H9 (cell line): ENCODE measurements at regions not wholly inside any gene's neighbourhood (a gene's known extent, or its start where the extent isn't known, plus 50 kb on each side); places are given as distances from the start of the nearest gene placed in this dataset.

ENCODE experiments used
- DNase-seq: peaks from one replicate; pipeline ENCODE4 v3.0.0-alpha.2; 2017
- H2AFZ ChIP-seq: one replicate; pipeline ENCODE4 v1.6.1; 2013; ENCODE audit warnings: mild to moderate bottlenecking, low read length, control low read depth, moderate library complexity
- H2AK5ac ChIP-seq: 2 replicates; pipeline ENCODE4 v1.6.1; 2013; ENCODE audit warnings: low read length, control low read depth, mixed read lengths; ENCODE audit not compliant: insufficient read length
- H2BK120ac ChIP-seq: one replicate; pipeline ENCODE4 v1.6.1; 2013; ENCODE audit warnings: low read depth, mild to moderate bottlenecking, low read length, control low read depth, inconsistent platforms; ENCODE audit not compliant: poor library complexity, severe bottlenecking
- H2BK12ac ChIP-seq: 2 replicates; pipeline ENCODE4 v1.6.1; 2013; ENCODE audit warnings: low read length, control low read depth, mixed read lengths, low read depth; ENCODE audit not compliant: insufficient read length
- H2BK15ac ChIP-seq: 2 replicates; pipeline ENCODE4 v1.6.1; 2013; ENCODE audit warnings: low read depth, low read length, control low read depth
- H2BK20ac ChIP-seq: one replicate; pipeline ENCODE4 v1.6.1; 2013; ENCODE audit warnings: low read depth, mild to moderate bottlenecking, low read length, control low read depth, inconsistent platforms; ENCODE audit not compliant: poor library complexity, severe bottlenecking
- H2BK5ac ChIP-seq: 2 replicates; pipeline ENCODE4 v1.6.1; 2013; ENCODE audit warnings: low read length, control low read depth, mixed read lengths; ENCODE audit not compliant: insufficient read length
- H3K14ac ChIP-seq: 2 replicates; pipeline ENCODE4 v1.6.1; 2013; ENCODE audit warnings: low read length, control low read depth; ENCODE audit not compliant: insufficient read depth
- H3K18ac ChIP-seq: 2 replicates; pipeline ENCODE4 v1.6.1; 2013; ENCODE audit warnings: low read depth, mild to moderate bottlenecking, mixed read lengths, low read length, control low read depth; ENCODE audit not compliant: insufficient read length
- H3K23ac ChIP-seq: 2 replicates; pipeline ENCODE4 v1.6.1; 2013; ENCODE audit warnings: low read length, control low read depth, mixed read lengths, low read depth; ENCODE audit not compliant: insufficient read length
- H3K23me2 ChIP-seq: 2 replicates; pipeline ENCODE4 v1.6.1; 2013; ENCODE audit warnings: low read depth, mild to moderate bottlenecking, mixed read lengths, low read length, control low read depth; ENCODE audit not compliant: insufficient read length, poor library complexity, severe bottlenecking
- H3K27ac ChIP-seq: 2 replicates; pipeline ENCODE4 v1.5.1; 2013; ENCODE audit warnings: low read length, control low read depth, mixed read lengths, low read depth; ENCODE audit not compliant: insufficient read length
- H3K27me3 ChIP-seq: 2 replicates; pipeline ENCODE4 v1.6.1; 2013; ENCODE audit warnings: low read length, control low read depth, inconsistent platforms; ENCODE audit not compliant: insufficient read depth
- H3K4ac ChIP-seq: 2 replicates; pipeline ENCODE4 v1.6.1; 2013; ENCODE audit warnings: low read depth, mild to moderate bottlenecking, control low read depth, inconsistent platforms, low read length, moderate library complexity
- H3K4me1 ChIP-seq: 2 replicates; pipeline ENCODE4 v1.6.1; 2013; ENCODE audit warnings: low read length, control low read depth, inconsistent platforms; ENCODE audit not compliant: insufficient read depth
- H3K4me2 ChIP-seq: 2 replicates; pipeline ENCODE4 v1.6.1; 2013; ENCODE audit warnings: low read length, control low read depth, mixed read lengths; ENCODE audit not compliant: insufficient read length, insufficient read depth
- H3K56ac ChIP-seq: 2 replicates; pipeline ENCODE4 v1.6.1; 2013; ENCODE audit warnings: low read depth, mild to moderate bottlenecking, mixed read lengths, low read length, control low read depth; ENCODE audit not compliant: insufficient read length
- H3K79me1 ChIP-seq: 2 replicates; pipeline ENCODE4 v1.6.1; 2013; ENCODE audit warnings: low read depth, mild to moderate bottlenecking, moderate library complexity, low read length, control low read depth, inconsistent platforms; ENCODE audit not compliant: insufficient read depth, poor library complexity, severe bottlenecking
- H3K79me2 ChIP-seq: 2 replicates; pipeline ENCODE4 v1.6.1; 2013; ENCODE audit warnings: low read length, control low read depth, inconsistent platforms; ENCODE audit not compliant: insufficient read depth
- H3K9ac ChIP-seq: 2 replicates; pipeline ENCODE4 v1.6.1; 2013; ENCODE audit warnings: low read length, control low read depth, mixed read lengths; ENCODE audit not compliant: insufficient read length; ENCODE audit errors: extremely low read depth
- H3K9me3 ChIP-seq: one replicate; pipeline ENCODE4 v1.6.1; 2013; ENCODE audit warnings: low read depth, low read length, inconsistent platforms; ENCODE audit not compliant: control insufficient read depth
- H3T11ph ChIP-seq: one replicate; pipeline ENCODE4 v1.6.1; 2013; ENCODE audit warnings: mild to moderate bottlenecking, low read length, control low read depth, inconsistent platforms
- H4K20me1 ChIP-seq: one replicate; pipeline ENCODE4 v1.6.1; 2013; ENCODE audit not compliant: control insufficient read depth, insufficient read length, insufficient read depth
- H4K5ac ChIP-seq: 2 replicates; pipeline ENCODE4 v1.6.1; 2013; ENCODE audit warnings: low read depth, mild to moderate bottlenecking, mixed read lengths, low read length, control low read depth; ENCODE audit not compliant: insufficient read length
- H4K8ac ChIP-seq: replicated peaks from 2 replicates; pipeline ENCODE4 v1.6.1; 2013; ENCODE audit warnings: low read length, control low read depth, mixed read lengths, low read depth; ENCODE audit not compliant: insufficient read length
- H4K91ac ChIP-seq: 2 replicates; pipeline ENCODE4 v1.6.1; 2013; ENCODE audit warnings: low read depth, mild to moderate bottlenecking, moderate library complexity, mixed read lengths, low read length, control low read depth; ENCODE audit not compliant: insufficient read length
- H3K27ac Mint-ChIP-seq, 3 experiments: 2 replicates in 2 of 3; 3 replicates in 1 of 3; pipeline ENCODE4 v1.8.0; 2020 to 2021; ENCODE audit warnings: mixed read lengths in 3 of 3, mild to moderate bottlenecking in 1 of 3, moderate library complexity in 1 of 3
- H3K27me3 Mint-ChIP-seq: 2 replicates; pipeline ENCODE4 v1.8.0; 2021; ENCODE audit warnings: low read depth, mild to moderate bottlenecking, moderate library complexity, mixed read lengths
- H3K36me3 Mint-ChIP-seq, 3 experiments: 2 replicates in 2 of 3; 3 replicates in 1 of 3; pipeline ENCODE4 v1.8.0; 2020 to 2021; ENCODE audit warnings: low read depth in 3 of 3, mixed read lengths in 3 of 3; ENCODE audit not compliant: insufficient read depth in 1 of 3
- H3K4me1 Mint-ChIP-seq, 2 experiments: 2 replicates each; pipeline ENCODE4 v1.8.0; 2020; ENCODE audit warnings: mixed read lengths in 2 of 2
- H3K4me3 Mint-ChIP-seq, 2 experiments: 2 replicates in 1 of 2; 3 replicates in 1 of 2; pipeline ENCODE4 v1.8.0; 2020 to 2021; ENCODE audit warnings: mild to moderate bottlenecking in 2 of 2, mixed read lengths in 2 of 2, moderate library complexity in 1 of 2
- H3K9me3 Mint-ChIP-seq, 2 experiments: 2 replicates in 1 of 2; 3 replicates in 1 of 2; pipeline ENCODE4 v1.8.0; 2020; ENCODE audit warnings: mild to moderate bottlenecking in 2 of 2, mixed read lengths in 2 of 2, moderate library complexity in 1 of 2
- CTCF ChIP-seq: fragments of 200-600 bp; sonication (generic); conservative IDR thresholded peaks from 3 replicates; pipeline ENCODE4 v1.8.0; 2021; ENCODE audit warnings: antibody characterized with exemption, mild to moderate bottlenecking
- WGBS: extraction: QIAGEN DNeasy Blood & Tissue Kit; methylation state at CpG from one replicate; pipeline ENCODE4 v1.1.7; 2013; ENCODE audit warnings: missing lambda C conversion rate, low lambda C conversion rate, mixed read lengths; ENCODE audit not compliant: insufficient read length; ENCODE audit errors: extremely low coverage; 5-methylcytosine and 5-hydroxymethylcytosine counted together

DNA sequence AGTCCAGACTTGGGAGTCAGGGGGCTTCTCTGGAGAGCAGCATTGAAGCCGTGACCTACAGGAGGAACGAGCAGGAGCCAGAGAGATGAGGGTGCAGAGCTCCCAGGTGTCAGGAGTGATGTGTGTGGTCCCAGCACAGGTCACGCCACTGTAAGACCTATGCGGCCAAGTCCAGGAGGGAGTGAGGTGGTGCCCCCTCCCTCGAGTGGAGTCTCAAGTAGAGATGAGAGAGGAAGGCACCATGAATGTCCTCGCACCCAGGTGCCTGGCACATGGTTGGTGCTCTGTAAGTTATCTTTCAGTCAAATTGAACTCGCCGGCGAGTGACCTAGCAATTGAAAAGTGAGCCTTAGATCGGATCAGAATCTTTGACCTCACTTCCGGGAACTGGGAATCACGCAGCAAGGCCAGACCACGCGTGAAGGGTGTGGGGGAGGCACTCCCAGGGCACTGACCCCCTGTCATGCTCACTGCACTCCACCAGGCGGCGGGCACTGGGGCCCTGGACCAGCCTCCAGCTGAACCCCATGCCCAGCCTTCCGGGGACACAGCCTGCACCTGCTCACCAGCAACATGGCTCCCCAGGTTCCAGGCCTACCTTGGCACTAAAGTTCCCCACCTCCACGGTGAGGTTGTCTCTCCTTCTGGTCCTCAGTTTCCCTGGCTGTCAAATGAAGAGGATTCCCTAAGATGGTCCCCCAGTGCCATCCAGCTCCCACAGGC, 127.4 kb downstream of the HMX1 start:
- Histone ChIP-seq H3K4ac (no peak overlapping the region), H3K23me2 (no peaks in the 10 kb centered on the region), H2AFZ (no peak overlapping the region), H2BK15ac (no peak overlapping the region), H3K56ac (no peak overlapping the region), H3K4me2 (no peak overlapping the region), H3K23ac (no peak overlapping the region), H3K79me1 (no peaks in the 10 kb centered on the region), H4K8ac (no peak overlapping the region), H3K27ac (no peak overlapping the region), H3K27me3 (0 out of 2 replicates have a peak, but pooled peaks cover 2% of the 10 kb centered on the region), H4K20me1 (no peaks in the 10 kb centered on the region), H3K9ac (no peak overlapping the region), H3K18ac (no peak overlapping the region), H3K9me3 (no peaks in the 10 kb centered on the region), H3K14ac (no peak overlapping the region; the same call in 1 of the 2 replicates), H2BK120ac (no peak overlapping the region), H3K79me2 (no peaks in the 10 kb centered on the region), H2AK5ac (no peak overlapping the region), H3T11ph (no peak overlapping the region), H4K5ac (no peak overlapping the region), H2BK20ac (no peak overlapping the region), H3K4me1 (no peaks in the 10 kb centered on the region), H2BK12ac (no peak overlapping the region), H2BK5ac (no peak overlapping the region), H4K91ac (no peak overlapping the region)
- TF ChIP-seq CTCF, result peak; percentile 50
- Mint-ChIP-seq H3K4me3 (no peak overlapping the region), H3K27ac (no peak overlapping the region; a peak in 2 of 7 replicates), H3K4me1 (peaks cover 13 to 33% of the 10 kb centered on the region in 2 experiments), H3K9me3 (peaks cover 7 to 10% of the 10 kb centered on the region in 2 experiments; a peak in 4 of 5 replicates), H3K27me3 (peaks cover 10% of the 10 kb centered on the region), H3K36me3 (no peaks in the 10 kb centered on the region)
- peak; percentile 38 for DNase-seq
- no CpG with 5 or more reads among the region's 18 CpGs for WGBS
